Right lobe of liver (tissue), 4 donors: ENCODE measurements at regions not wholly inside any gene's neighbourhood (a gene's known extent, or its start where the extent isn't known, plus 50 kb on each side); places are given as distances from the start of the nearest gene placed in this dataset.

Experiments
- CTCF ChIP-seq, 4 donors: fragments of 200-600 bp in 3 of 4; fragments of 450-650 bp in 1 of 4; IDR thresholded peaks; one replicate each; pipeline versions ENCODE4 v1.5.1 to v1.8.0; 2016 to 2022; ENCODE audit warnings: antibody characterized with exemption in 4 of 4, mild to moderate bottlenecking in 2 of 4
- POLR2A ChIP-seq: fragments of 450-650 bp; IDR thresholded peaks from one replicate; pipeline ENCODE4 v1.6.1; 2017; ENCODE audit warnings: antibody characterized with exemption, mild to moderate bottlenecking
- donor health status: DM: no; HTN: no; CAD: no.
- donor health status: DM: no; HTN: no; CAD: no.
- donor health status: DM: no; HTN: yes; CAD: no.

DNA sequence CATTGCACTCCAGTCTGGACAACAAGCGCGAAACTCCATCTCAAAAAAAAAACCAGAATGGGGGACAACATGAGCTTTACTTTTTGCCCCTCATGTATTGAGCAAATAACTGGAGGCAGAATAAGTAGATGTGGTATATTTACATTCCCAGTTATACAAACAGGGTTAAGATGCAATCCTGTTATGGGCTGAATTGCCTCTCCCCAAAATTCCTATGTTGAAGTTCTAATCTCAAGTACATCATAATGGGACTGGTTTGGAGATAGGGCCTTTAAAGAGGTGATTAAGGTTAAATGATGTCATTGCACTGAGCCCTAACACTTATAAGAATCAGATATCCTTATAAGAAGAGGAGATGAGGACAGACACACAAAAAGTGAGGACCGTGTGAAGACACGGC, 319.8 kb upstream of the KLHL29 start:
- TF ChIP-seq CTCF (IDR thresholded peaks at IDR 0.05) = no peak
- TF ChIP-seq POLR2A = no peak
